HCT116 (cell line): ENCODE measurements at regions not wholly inside any gene's neighbourhood (a gene's known extent, or its start where the extent isn't known, plus 50 kb on each side); places are given as distances from the start of the nearest gene placed in this dataset.

ENCODE experiments used
- ATAC-seq: fragments of 200-7000 bp; cut with Tn5 transposase; 2 replicates; pipeline ENCODE4 v1.9.1; 2020; ENCODE audit warnings: mild to moderate bottlenecking, moderate library complexity
- BruUV-seq: library from RNA; stranded (reverse); fragments of 400-500 nt; replicated peaks from 2 replicates; lab custom pipeline; 2021; lab: Mats Ljungman, UMichigan
- CTCF ChIA-PET: fragments of 300-600 bp; sonication (Branson Sonifier 250); formaldehyde crosslinking; loops from one replicate; lab custom pipeline; 2021; ENCODE audit warnings: antibody characterized with exemption; lab: Charles Lee
- POLR2A ChIA-PET: fragments of 300-600, 350-600 bp; sonication (Branson Sonifier 250); formaldehyde crosslinking; loops from one replicate; lab custom pipeline; 2021; ENCODE audit warnings: antibody characterized with exemption; lab: Charles Lee
- RAD21 ChIA-PET, 2 experiments: fragments of 300-600 bp; sonication (Branson Sonifier 250); formaldehyde crosslinking; loops; one replicate each; lab custom pipeline; 2023; ENCODE audit warnings: low total read pairs in 2 of 2; ENCODE audit not compliant: uncharacterized antibody in 2 of 2, unreplicated experiment in 2 of 2, low non-redundant PET in 1 of 2; lab: Charles Lee
- DNase-seq: peaks from one replicate; pipeline ENCODE4 v3.0.0-alpha.2; 2010; ENCODE audit warnings: low read depth, low spot score
- H2AFZ ChIP-seq: fragments of 200-600 bp; shearing (Covaris generic), sonication (generic); 2 replicates; pipeline ENCODE4 v1.6.1; 2017; ENCODE audit warnings: low read depth, mixed run types, mixed read lengths, antibody characterized with exemption, low read length; ENCODE audit not compliant: poor library complexity, severe bottlenecking
- H3K27ac ChIP-seq: 2 replicates; pipeline ENCODE4 v1.5.1; 2012; ENCODE audit warnings: low read depth, low read length
- H3K27me3 ChIP-seq: fragments of 200-600 bp; sonication (generic); 2 replicates; pipeline ENCODE4 v1.6.1; 2016; ENCODE audit warnings: mixed run types, low read length, mixed read lengths; ENCODE audit not compliant: insufficient read depth
- H3K36me3 ChIP-seq, 2 experiments: fragments of 200-500 bp in 1 of 2; fragments of 200-600 bp in 1 of 2; sonication (Bioruptor generic) in 1 of 2; sonication (generic) in 1 of 2; 2 replicates each; pipeline versions ENCODE4 v1.5.1 to v1.6.1; 2014 to 2016; ENCODE audit warnings: low read length in 2 of 2, inconsistent platforms in 1 of 2, mixed read lengths in 1 of 2, mixed run types in 1 of 2; ENCODE audit not compliant: insufficient read depth in 2 of 2, control insufficient read depth in 1 of 2
- H3K4me1 ChIP-seq, 2 experiments: fragments of 200-600 bp in 1 of 2; sonication (generic) in 1 of 2; 2 replicates each; pipeline versions ENCODE4 v1.5.1 to v1.6.1; 2012 to 2017; ENCODE audit warnings: low read length in 2 of 2, inconsistent platforms in 1 of 2, mild to moderate bottlenecking in 1 of 2, mixed read lengths in 1 of 2, mixed run types in 1 of 2, moderate library complexity in 1 of 2; ENCODE audit not compliant: insufficient read depth in 2 of 2, control insufficient read depth in 1 of 2
- H3K4me2 ChIP-seq: fragments of 200-600 bp; sonication (generic); 2 replicates; pipeline ENCODE4 v1.6.1; 2017; ENCODE audit warnings: mixed run types, low read length, mixed read lengths
- H3K4me3 ChIP-seq, 2 experiments: fragments of 200-600 bp in 1 of 2; sonication (generic) in 1 of 2; replicated peaks in 1 of 2; 2 replicates each; pipeline ENCODE4 v1.5.1; 2011 to 2016; ENCODE audit warnings: low read length in 2 of 2, control low read depth in 1 of 2, low read depth in 1 of 2, mild to moderate bottlenecking in 1 of 2, mixed read lengths in 1 of 2, mixed run types in 1 of 2
- H3K79me2 ChIP-seq: fragments of 200-600 bp; sonication (generic); 2 replicates; pipeline ENCODE4 v1.6.1; 2017; ENCODE audit warnings: mild to moderate bottlenecking, mixed run types, low read length, moderate library complexity, mixed read lengths; ENCODE audit not compliant: insufficient read depth
- H3K9ac ChIP-seq: fragments of 200-600 bp; sonication (generic); 2 replicates; pipeline ENCODE4 v1.6.1; 2016; ENCODE audit warnings: low read length, mixed read lengths
- H3K9me2 ChIP-seq: fragments of 200-600 bp; sonication (generic), shearing (Covaris generic); 2 replicates; pipeline ENCODE4 v1.6.1; 2017; ENCODE audit warnings: mixed run types, mild to moderate bottlenecking, moderate library complexity; ENCODE audit not compliant: insufficient read depth
- H3K9me3 ChIP-seq, 2 experiments: fragments of 200-500 bp in 1 of 2; fragments of 200-600 bp in 1 of 2; sonication (Bioruptor generic) in 1 of 2; sonication (generic) in 1 of 2; 2 replicates each; pipeline ENCODE4 v1.6.1; 2014 to 2017; ENCODE audit warnings: low read length in 2 of 2, mixed read lengths in 2 of 2, inconsistent platforms in 1 of 2, low read depth in 1 of 2, mild to moderate bottlenecking in 1 of 2, mixed run types in 1 of 2, moderate library complexity in 1 of 2; ENCODE audit not compliant: control insufficient read depth in 1 of 2, insufficient read depth in 1 of 2
- H4K20me1 ChIP-seq: fragments of 200-600 bp; sonication (generic), shearing (Covaris generic); 2 replicates; pipeline ENCODE4 v1.6.1; 2017; ENCODE audit warnings: mixed run types, mild to moderate bottlenecking, moderate library complexity; ENCODE audit not compliant: insufficient read depth
- ATF3 ChIP-seq: IDR thresholded peaks from 2 replicates; pipeline ENCODE4 v1.6.1; 2012
- CBX3 ChIP-seq: IDR thresholded peaks from 2 replicates; pipeline ENCODE4 v1.6.1; 2012; ENCODE audit warnings: low read depth
- CEBPB ChIP-seq: IDR thresholded peaks from 2 replicates; pipeline ENCODE4 v1.6.1; 2012; ENCODE audit warnings: low read depth
- CTCF ChIP-seq, 3 experiments: fragments of 200-600 bp in 1 of 3; sonication (generic) in 1 of 3; IDR thresholded peaks in 2 of 3; conservative IDR thresholded peaks in 1 of 3; 2 replicates each; pipeline ENCODE4 v1.5.1; 2012 to 2017; ENCODE audit warnings: low read depth in 2 of 3, low read length in 2 of 3, antibody characterized with exemption in 1 of 3, borderline replicate concordance in 1 of 3, control low read depth in 1 of 3, mild to moderate bottlenecking in 1 of 3, mixed read lengths in 1 of 3, mixed run types in 1 of 3, moderate library complexity in 1 of 3; ENCODE audit not compliant: insufficient read depth in 1 of 3
- EZH2 ChIP-seq: fragments of 200-600 bp; sonication (generic); IDR thresholded peaks from 2 replicates; pipeline ENCODE4 v1.6.1; 2017; ENCODE audit warnings: antibody characterized with exemption, mixed run types
- EZH2phosphoT487 ChIP-seq: fragments of 200-600 bp; IDR thresholded peaks from 2 replicates; pipeline ENCODE4 v1.6.1; 2018; ENCODE audit warnings: antibody characterized with exemption, borderline replicate concordance
- POLR2A ChIP-seq: IDR thresholded peaks from 2 replicates; pipeline ENCODE4 v1.7.0; 2011; ENCODE audit warnings: borderline replicate concordance; ENCODE audit not compliant: insufficient read depth, insufficient read length; ENCODE audit errors: extremely low read depth
- POLR2AphosphoS5 ChIP-seq: IDR thresholded peaks from 2 replicates; pipeline ENCODE4 v1.6.1; 2011; ENCODE audit warnings: mild to moderate bottlenecking, low read depth, low read length, moderate library complexity
- RAD21 ChIP-seq: IDR thresholded peaks from 2 replicates; pipeline ENCODE4 v1.6.1; 2012; ENCODE audit warnings: low read depth, mild to moderate bottlenecking
- REST ChIP-seq: IDR thresholded peaks from 2 replicates; pipeline ENCODE4 v1.6.1; 2012; ENCODE audit warnings: low read depth
- SP1 ChIP-seq: IDR thresholded peaks from 2 replicates; pipeline ENCODE4 v1.6.1; 2012; ENCODE audit warnings: low read depth
- TCF7L2 ChIP-seq: IDR thresholded peaks from 2 replicates; pipeline ENCODE4 v1.7.0; 2011; ENCODE audit warnings: borderline replicate concordance, inconsistent platforms; ENCODE audit not compliant: insufficient read depth, insufficient read length; ENCODE audit errors: extremely low read depth
- YY1 ChIP-seq: IDR thresholded peaks from 2 replicates; pipeline ENCODE4 v1.6.1; 2011; ENCODE audit warnings: low read length, low read depth, moderate library complexity, mild to moderate bottlenecking; ENCODE audit not compliant: insufficient replicate concordance; ENCODE audit errors: extremely low read depth
- ZBTB33 ChIP-seq: IDR thresholded peaks from 2 replicates; pipeline ENCODE4 v1.6.1; 2011; ENCODE audit warnings: mild to moderate bottlenecking, low read length, moderate library complexity; ENCODE audit not compliant: insufficient replicate concordance; ENCODE audit errors: extremely low read depth
- ZFX ChIP-seq: fragments of 450-650 bp; IDR thresholded peaks from 2 replicates; pipeline ENCODE4 v1.6.1; 2017
- ZNF274 ChIP-seq: fragments of 200-500 bp; sonication (Bioruptor generic); IDR thresholded peaks from 2 replicates; pipeline ENCODE4 v1.6.1; 2014; ENCODE audit warnings: mild to moderate bottlenecking, low read depth, low read length, inconsistent platforms
- intact Hi-C: fragments of 100-400 bp; cut with micrococcal nuclease; formaldehyde crosslinking; loops from 2 replicates; pipeline ENCODE4 v1.10.0; 2022

- no peaks in the 10 kb centered on the region for H3K9me3 ChIP-seq
- intact Hi-C loops = no loop called here
- H3K4me3 ChIP-seq = no peak overlapping the region
- ChIA-PET RAD21 (no interaction called here), CTCF (no interaction called here), POLR2A (no interaction called here)
- no peaks in the 10 kb centered on the region for H3K79me2 ChIP-seq
- no peak for TF ChIP-seq TCF7L2
- no peak for TF ChIP-seq REST
- no peak for TF ChIP-seq SP1
- no peak for TF ChIP-seq CTCF (IDR thresholded peaks at IDR 0.05 in 2 of 3, conservative IDR thresholded peaks at IDR 0.05 in 1 of 3; ENCODE audit: borderline replicate concordance in 1 of 3, insufficient read depth in 1 of 3, low read depth in 2 of 3, low read length in 2 of 3)
- no peak for TF ChIP-seq ZNF274
- no peak for TF ChIP-seq ZBTB33
- TF ChIP-seq YY1 = no peak
- TF ChIP-seq EZH2 = no peak
- TF ChIP-seq EZH2phosphoT487 = no peak
- no peak for TF ChIP-seq RAD21
- TF ChIP-seq POLR2A = no peak
- TF ChIP-seq ATF3 = no peak
- no peak for TF ChIP-seq CEBPB
- TF ChIP-seq ZFX = no peak
- no peak for TF ChIP-seq POLR2AphosphoS5
- no peak for TF ChIP-seq CBX3
- H3K36me3 ChIP-seq = no peaks in the 10 kb centered on the region
- peaks cover 0 to 5% of the 10 kb centered on the region in 2 experiments; a peak in 1 of 4 replicates for H3K4me1 ChIP-seq
- no TSS peak for BruUV-seq
- no peaks in the 10 kb centered on the region for H3K9me2 ChIP-seq
- no peak overlapping the region for H2AFZ ChIP-seq
- no peaks in the 10 kb centered on the region for H4K20me1 ChIP-seq
- H3K9ac ChIP-seq = no peak overlapping the region
- no peaks in the 10 kb centered on the region; the same call in 1 of the 2 replicates for H3K27me3 ChIP-seq
- ATAC-seq (no peak), DNase-seq (no peak)
- H3K27ac ChIP-seq = no peak overlapping the region
- no peak overlapping the region for H3K4me2 ChIP-seq
Measured at GRCh38 chr12:22978962-22979361, 354.0 kb downstream of the ETNK1 start.
